ENCODE measurements at regions not wholly inside any gene's neighbourhood (a gene's known extent, or its start where the extent isn't known, plus 50 kb on each side); places are given as distances from the start of the nearest gene placed in this dataset.

DNA sequence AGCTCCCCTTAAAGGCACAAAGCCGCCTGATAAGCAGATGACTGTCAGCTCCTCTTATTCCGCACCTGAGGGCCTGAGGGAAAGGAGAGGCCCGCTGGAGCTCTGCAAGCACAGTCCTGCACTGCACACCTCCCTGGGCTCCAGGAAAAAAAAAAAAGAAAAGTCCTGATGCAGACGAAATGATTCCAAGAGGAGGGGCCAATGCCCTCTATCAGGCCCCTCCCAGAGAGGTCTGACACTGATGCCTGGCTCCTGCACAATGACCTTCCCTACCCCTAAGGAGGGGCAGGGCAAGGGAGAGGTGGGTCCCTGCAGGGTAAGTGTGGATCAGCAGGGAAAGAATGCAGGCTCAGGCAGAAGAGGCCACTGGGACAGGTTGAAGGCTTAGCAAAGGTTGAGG lies 572.7 kb downstream of the SOX6 start:
- Histone ChIP-seq H3K27me3 (no peaks in the 10 kb centered on the region), H3K27ac (no peak overlapping the region), H3K4me3 (no peak overlapping the region), H3K36me3 (replicated peaks; ENCODE audit: insufficient read depth, low read depth) (no peaks in the 10 kb centered on the region), H4K20me1 (ENCODE audit: insufficient read depth, poor library complexity, severe bottlenecking) (no peaks in the 10 kb centered on the region), H3K9me2 (replicated peaks; ENCODE audit: insufficient read depth) (no peaks in the 10 kb centered on the region), H3K79me2 (no peaks in the 10 kb centered on the region), H2AFZ (no peak overlapping the region), H3K9me3 (ENCODE audit: low read depth) (no peaks in the 10 kb centered on the region), H3K4me2 (no peak overlapping the region), H3K4me1 (ENCODE audit: insufficient read depth) (no peaks in the 10 kb centered on the region)
- TF ChIP-seq EZH2phosphoT487 (IDR thresholded peaks at IDR 0.05; ENCODE audit: low read depth, severe bottlenecking, unreplicated experiment): no peak
- no peak for TF ChIP-seq EZH2 (IDR thresholded peaks at IDR 0.05; ENCODE audit: borderline replicate concordance)
- TF ChIP-seq, protein P1, sequence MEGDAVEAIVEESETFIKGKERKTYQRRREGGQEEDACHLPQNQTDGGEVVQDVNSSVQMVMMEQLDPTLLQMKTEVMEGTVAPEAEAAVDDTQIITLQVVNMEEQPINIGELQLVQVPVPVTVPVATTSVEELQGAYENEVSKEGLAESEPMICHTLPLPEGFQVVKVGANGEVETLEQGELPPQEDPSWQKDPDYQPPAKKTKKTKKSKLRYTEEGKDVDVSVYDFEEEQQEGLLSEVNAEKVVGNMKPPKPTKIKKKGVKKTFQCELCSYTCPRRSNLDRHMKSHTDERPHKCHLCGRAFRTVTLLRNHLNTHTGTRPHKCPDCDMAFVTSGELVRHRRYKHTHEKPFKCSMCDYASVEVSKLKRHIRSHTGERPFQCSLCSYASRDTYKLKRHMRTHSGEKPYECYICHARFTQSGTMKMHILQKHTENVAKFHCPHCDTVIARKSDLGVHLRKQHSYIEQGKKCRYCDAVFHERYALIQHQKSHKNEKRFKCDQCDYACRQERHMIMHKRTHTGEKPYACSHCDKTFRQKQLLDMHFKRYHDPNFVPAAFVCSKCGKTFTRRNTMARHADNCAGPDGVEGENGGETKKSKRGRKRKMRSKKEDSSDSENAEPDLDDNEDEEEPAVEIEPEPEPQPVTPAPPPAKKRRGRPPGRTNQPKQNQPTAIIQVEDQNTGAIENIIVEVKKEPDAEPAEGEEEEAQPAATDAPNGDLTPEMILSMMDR (IDR thresholded peaks at IDR 0.05; ENCODE audit: poor library complexity): no peak
- DNase-seq (ENCODE audit: low spot score): no peak
- 60% methylated on average over 4 of the region's 4 CpGs for WGBS (ENCODE audit: low lambda C conversion rate, missing lambda C conversion rate)

DNA sequence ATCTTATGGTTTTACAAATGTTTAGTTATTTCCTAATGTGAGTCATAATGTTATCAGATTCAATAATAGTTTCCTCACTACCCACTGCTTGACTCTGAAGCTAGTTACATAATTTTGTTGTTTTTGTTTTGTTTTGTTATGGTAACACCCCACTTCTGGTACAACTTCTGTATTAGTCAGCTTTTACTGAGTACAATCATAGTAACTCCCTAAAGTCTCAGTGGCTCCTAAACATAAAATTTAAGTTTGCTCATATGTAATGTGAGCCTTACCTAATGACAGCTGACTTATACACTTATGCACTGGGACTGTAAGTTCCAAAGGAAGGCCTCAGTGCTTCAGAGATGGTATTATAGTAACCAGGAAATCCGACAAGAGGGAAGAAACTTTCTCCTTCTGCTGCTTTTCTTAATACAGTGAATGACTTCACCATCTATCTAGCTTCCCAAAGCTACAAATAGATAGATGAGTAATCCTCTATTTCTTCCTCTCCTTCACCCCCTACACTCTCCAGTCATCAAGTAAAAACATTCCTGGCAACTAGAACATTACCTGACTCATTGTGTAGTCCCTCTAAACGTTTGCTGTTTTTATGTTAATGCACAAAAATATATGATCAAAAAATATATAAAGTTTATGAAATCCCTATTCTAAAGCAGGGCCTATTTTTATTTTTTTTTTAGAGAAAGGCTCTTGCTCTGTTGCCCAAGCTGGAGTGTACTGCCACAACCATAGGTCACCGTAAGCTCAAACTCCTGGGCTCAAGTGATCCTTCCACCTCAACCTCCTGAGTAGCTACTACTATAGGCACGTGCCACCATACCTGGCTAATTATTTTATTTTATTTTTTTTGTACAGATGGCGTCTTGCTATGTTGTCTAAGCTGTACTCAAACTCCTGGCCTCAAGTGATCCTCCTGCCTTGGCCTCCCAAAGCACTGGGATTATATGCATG lies 563.0 kb downstream of the SOX6 start:
- Histone ChIP-seq H3K27ac (no peak overlapping the region), H4K20me1 (ENCODE audit: insufficient read depth, poor library complexity, severe bottlenecking) (no peaks in the 10 kb centered on the region), H3K9me3 (ENCODE audit: low read depth) (no peaks in the 10 kb centered on the region), H3K27me3 (no peaks in the 10 kb centered on the region), H3K4me3 (no peak overlapping the region), H3K79me2 (no peaks in the 10 kb centered on the region), H3K4me2 (no peak overlapping the region), H2AFZ (no peak overlapping the region), H3K4me1 (ENCODE audit: insufficient read depth) (no peaks in the 10 kb centered on the region), H3K9me2 (replicated peaks; ENCODE audit: insufficient read depth) (no peaks in the 10 kb centered on the region), H3K36me3 (replicated peaks; ENCODE audit: insufficient read depth, low read depth) (no peaks in the 10 kb centered on the region)
- TF ChIP-seq, protein P1 (IDR thresholded peaks at IDR 0.05; ENCODE audit: poor library complexity): no peak
- TF ChIP-seq EZH2phosphoT487 (IDR thresholded peaks at IDR 0.05; ENCODE audit: low read depth, severe bottlenecking, unreplicated experiment): no peak
- TF ChIP-seq EZH2 (IDR thresholded peaks at IDR 0.05; ENCODE audit: borderline replicate concordance): no peak
- no peak for DNase-seq (ENCODE audit: low spot score)
- WGBS (ENCODE audit: low lambda C conversion rate, missing lambda C conversion rate): 89% methylated on average over 5 of the region's 5 CpGs

DNA sequence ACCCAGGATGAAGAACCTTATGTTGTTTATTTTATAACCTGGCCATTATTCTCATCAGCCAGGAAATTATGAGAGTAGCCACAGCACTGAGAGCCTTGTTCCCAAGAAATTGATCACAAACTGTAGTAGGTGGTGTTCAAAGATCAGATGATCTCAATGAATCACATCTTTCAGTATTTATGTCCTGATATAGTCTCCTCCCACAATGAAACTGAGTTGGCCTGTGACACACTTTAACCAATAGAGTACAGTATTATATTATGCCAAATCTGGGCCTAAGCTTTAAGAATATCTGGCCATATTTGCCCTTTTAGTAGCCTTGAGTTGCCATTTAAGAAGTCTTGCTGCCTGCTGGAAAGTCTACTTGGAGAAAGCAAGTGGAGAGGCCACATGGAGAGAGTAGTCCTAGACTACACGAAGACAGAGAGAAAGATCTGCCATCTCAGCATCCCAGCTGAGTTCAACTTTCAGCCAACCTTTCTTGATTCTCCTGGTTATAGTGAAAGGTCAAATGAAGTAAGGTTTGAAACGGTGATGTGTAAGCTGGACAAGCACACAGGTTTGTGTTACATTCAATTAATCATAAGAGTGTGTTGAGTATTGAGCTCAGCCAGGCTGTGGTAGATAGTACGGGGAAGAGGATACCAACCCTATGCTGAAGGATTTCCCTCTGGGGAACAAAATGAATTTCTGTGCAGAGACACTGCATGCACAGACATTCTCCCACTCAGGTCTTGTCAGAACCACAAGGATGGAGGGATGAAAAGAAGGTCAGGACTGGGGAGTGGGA lies 561.8 kb downstream of the SOX6 start:
- H4K20me1 ChIP-seq (ENCODE audit: insufficient read depth, poor library complexity, severe bottlenecking): no peaks in the 10 kb centered on the region
- H3K4me3 ChIP-seq: no peak overlapping the region
- DNase-seq (ENCODE audit: low spot score): no peak
- H3K4me1 ChIP-seq (ENCODE audit: insufficient read depth): no peaks in the 10 kb centered on the region
- H3K27me3 ChIP-seq: no peaks in the 10 kb centered on the region
- no peaks in the 10 kb centered on the region for H3K36me3 ChIP-seq (replicated peaks; ENCODE audit: insufficient read depth, low read depth)
- WGBS (ENCODE audit: low lambda C conversion rate, missing lambda C conversion rate): 93% methylated on average over 3 of the region's 3 CpGs
- TF ChIP-seq EZH2 (IDR thresholded peaks at IDR 0.05; ENCODE audit: borderline replicate concordance): no peak
- no peak for TF ChIP-seq EZH2phosphoT487 (IDR thresholded peaks at IDR 0.05; ENCODE audit: low read depth, severe bottlenecking, unreplicated experiment)
- TF ChIP-seq, protein P1 (IDR thresholded peaks at IDR 0.05; ENCODE audit: poor library complexity): no peak
- H3K4me2 ChIP-seq: no peak overlapping the region
- no peak overlapping the region for H3K27ac ChIP-seq
- no peak overlapping the region for H2AFZ ChIP-seq
- no peaks in the 10 kb centered on the region for H3K9me2 ChIP-seq (replicated peaks; ENCODE audit: insufficient read depth)
- H3K79me2 ChIP-seq: no peaks in the 10 kb centered on the region
- no peaks in the 10 kb centered on the region for H3K9me3 ChIP-seq (ENCODE audit: low read depth)
